ENCODE measurements at regions not wholly inside any gene's neighbourhood (a gene's known extent, or its start where the extent isn't known, plus 50 kb on each side); places are given as distances from the start of the nearest gene placed in this dataset.

DNA sequence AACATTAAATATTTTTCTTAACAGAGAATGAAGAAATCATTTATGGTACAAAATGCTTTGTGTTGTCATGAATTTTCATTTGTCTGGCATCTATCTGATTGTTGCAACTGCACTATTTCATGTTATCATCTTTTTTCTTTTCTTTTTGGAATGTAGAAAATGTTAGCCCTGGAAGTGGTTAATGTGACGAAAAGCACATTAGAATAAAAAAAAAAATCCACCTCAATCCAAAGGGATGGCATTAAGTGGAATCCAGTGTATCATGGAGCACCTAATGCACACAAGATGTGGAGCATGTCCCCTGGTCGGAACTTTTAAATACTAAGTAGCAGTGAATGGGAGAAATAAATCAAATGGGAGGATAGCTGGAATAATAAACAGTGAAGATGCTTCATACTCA lies 172.9 kb upstream of the MCHR2 start:
- Histone ChIP-seq H2AFZ (ENCODE audit: low read depth, low read length) (no peak overlapping the region), H3K9ac (ENCODE audit: low read length) (no peak overlapping the region), H3K4me3 (ENCODE audit: low read length) (no peak overlapping the region), H3K79me2 (replicated peaks; ENCODE audit: insufficient read depth, low read length) (no peaks in the 10 kb centered on the region), H3K4me2 (ENCODE audit: low read length) (no peak overlapping the region), H3K27ac (ENCODE audit: low read length) (no peak overlapping the region), H3K36me3 (ENCODE audit: insufficient read depth, low read length) (no peaks in the 10 kb centered on the region), H4K20me1 (ENCODE audit: insufficient read depth) (no peaks in the 10 kb centered on the region), H3F3A (ENCODE audit: insufficient read depth, low read length, poor library complexity, severe bottlenecking) (no peaks in the 10 kb centered on the region), H3K27me3 (ENCODE audit: insufficient read depth, low read depth, low read length) (no peaks in the 10 kb centered on the region), H3K9me3 (ENCODE audit: low read length) (no peaks in the 10 kb centered on the region), H3K9me2 (ENCODE audit: insufficient read depth, low read length) (no peaks in the 10 kb centered on the region)
- TF ChIP-seq, protein P1, sequence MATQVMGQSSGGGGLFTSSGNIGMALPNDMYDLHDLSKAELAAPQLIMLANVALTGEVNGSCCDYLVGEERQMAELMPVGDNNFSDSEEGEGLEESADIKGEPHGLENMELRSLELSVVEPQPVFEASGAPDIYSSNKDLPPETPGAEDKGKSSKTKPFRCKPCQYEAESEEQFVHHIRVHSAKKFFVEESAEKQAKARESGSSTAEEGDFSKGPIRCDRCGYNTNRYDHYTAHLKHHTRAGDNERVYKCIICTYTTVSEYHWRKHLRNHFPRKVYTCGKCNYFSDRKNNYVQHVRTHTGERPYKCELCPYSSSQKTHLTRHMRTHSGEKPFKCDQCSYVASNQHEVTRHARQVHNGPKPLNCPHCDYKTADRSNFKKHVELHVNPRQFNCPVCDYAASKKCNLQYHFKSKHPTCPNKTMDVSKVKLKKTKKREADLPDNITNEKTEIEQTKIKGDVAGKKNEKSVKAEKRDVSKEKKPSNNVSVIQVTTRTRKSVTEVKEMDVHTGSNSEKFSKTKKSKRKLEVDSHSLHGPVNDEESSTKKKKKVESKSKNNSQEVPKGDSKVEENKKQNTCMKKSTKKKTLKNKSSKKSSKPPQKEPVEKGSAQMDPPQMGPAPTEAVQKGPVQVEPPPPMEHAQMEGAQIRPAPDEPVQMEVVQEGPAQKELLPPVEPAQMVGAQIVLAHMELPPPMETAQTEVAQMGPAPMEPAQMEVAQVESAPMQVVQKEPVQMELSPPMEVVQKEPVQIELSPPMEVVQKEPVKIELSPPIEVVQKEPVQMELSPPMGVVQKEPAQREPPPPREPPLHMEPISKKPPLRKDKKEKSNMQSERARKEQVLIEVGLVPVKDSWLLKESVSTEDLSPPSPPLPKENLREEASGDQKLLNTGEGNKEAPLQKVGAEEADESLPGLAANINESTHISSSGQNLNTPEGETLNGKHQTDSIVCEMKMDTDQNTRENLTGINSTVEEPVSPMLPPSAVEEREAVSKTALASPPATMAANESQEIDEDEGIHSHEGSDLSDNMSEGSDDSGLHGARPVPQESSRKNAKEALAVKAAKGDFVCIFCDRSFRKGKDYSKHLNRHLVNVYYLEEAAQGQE (IDR thresholded peaks at IDR 0.05; ENCODE audit: borderline replicate concordance): no peak
- no peak for TF ChIP-seq MXI1 (conservative IDR thresholded peaks at IDR 0.05; ENCODE audit: poor library complexity, severe bottlenecking)

DNA sequence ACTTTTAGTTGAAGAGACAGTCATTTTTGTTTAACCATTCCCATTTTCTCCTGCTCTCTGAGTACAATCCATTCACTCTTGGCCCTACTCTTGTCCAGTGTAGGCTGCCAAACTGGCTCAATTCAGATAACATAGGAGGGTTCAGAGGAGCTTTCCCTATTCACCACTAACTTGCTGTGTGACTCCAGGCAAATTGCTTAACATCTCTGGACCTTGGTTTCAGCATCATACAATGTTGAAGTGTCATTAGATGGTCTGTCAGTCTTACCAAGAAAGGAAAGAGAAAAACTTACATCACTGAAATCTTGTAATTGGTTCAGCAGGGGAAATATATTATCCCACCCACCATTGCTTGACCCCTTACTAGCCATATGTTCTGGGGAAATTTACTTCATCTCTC lies 171.4 kb upstream of the MCHR2 start:
- H3K27me3 ChIP-seq (ENCODE audit: insufficient read depth, low read depth, low read length): no peaks in the 10 kb centered on the region
- H3K9me3 ChIP-seq (ENCODE audit: low read length): no peaks in the 10 kb centered on the region
- no peaks in the 10 kb centered on the region for H3F3A ChIP-seq (ENCODE audit: insufficient read depth, low read length, poor library complexity, severe bottlenecking)
- no peaks in the 10 kb centered on the region for H3K36me3 ChIP-seq (ENCODE audit: insufficient read depth, low read length)
- no peaks in the 10 kb centered on the region for H4K20me1 ChIP-seq (ENCODE audit: insufficient read depth)
- H3K9ac ChIP-seq (ENCODE audit: low read length): no peak overlapping the region
- no peak overlapping the region for H2AFZ ChIP-seq (ENCODE audit: low read depth, low read length)
- TF ChIP-seq, protein P2, sequence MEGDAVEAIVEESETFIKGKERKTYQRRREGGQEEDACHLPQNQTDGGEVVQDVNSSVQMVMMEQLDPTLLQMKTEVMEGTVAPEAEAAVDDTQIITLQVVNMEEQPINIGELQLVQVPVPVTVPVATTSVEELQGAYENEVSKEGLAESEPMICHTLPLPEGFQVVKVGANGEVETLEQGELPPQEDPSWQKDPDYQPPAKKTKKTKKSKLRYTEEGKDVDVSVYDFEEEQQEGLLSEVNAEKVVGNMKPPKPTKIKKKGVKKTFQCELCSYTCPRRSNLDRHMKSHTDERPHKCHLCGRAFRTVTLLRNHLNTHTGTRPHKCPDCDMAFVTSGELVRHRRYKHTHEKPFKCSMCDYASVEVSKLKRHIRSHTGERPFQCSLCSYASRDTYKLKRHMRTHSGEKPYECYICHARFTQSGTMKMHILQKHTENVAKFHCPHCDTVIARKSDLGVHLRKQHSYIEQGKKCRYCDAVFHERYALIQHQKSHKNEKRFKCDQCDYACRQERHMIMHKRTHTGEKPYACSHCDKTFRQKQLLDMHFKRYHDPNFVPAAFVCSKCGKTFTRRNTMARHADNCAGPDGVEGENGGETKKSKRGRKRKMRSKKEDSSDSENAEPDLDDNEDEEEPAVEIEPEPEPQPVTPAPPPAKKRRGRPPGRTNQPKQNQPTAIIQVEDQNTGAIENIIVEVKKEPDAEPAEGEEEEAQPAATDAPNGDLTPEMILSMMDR (IDR thresholded peaks at IDR 0.05; ENCODE audit: poor library complexity, severe bottlenecking): no peak
- no peak for TF ChIP-seq SMC3 (conservative IDR thresholded peaks at IDR 0.05; ENCODE audit: poor library complexity)
- TF ChIP-seq TAF1 (IDR thresholded peaks at IDR 0.05; ENCODE audit: low read depth): no peak
- TF ChIP-seq EP300 (conservative IDR thresholded peaks at IDR 0.05; ENCODE audit: poor library complexity, severe bottlenecking): no peak
- TF ChIP-seq MXI1 (conservative IDR thresholded peaks at IDR 0.05; ENCODE audit: poor library complexity, severe bottlenecking): no peak
- TF ChIP-seq RAD21 (conservative IDR thresholded peaks at IDR 0.05): no peak
- no peak for TF ChIP-seq EZH2 (IDR thresholded peaks at IDR 0.05; ENCODE audit: borderline replicate concordance, insufficient read depth, low read length, poor library complexity, severe bottlenecking)
- H3K79me2 ChIP-seq (replicated peaks; ENCODE audit: insufficient read depth, low read length): no peaks in the 10 kb centered on the region
- no peak overlapping the region for H3K4me2 ChIP-seq (ENCODE audit: low read length)
- H3K27ac ChIP-seq (ENCODE audit: low read length): no peak overlapping the region
- no peaks in the 10 kb centered on the region for H3K9me2 ChIP-seq (ENCODE audit: insufficient read depth, low read length)
- H3K4me3 ChIP-seq (ENCODE audit: low read length): no peak overlapping the region

DNA sequence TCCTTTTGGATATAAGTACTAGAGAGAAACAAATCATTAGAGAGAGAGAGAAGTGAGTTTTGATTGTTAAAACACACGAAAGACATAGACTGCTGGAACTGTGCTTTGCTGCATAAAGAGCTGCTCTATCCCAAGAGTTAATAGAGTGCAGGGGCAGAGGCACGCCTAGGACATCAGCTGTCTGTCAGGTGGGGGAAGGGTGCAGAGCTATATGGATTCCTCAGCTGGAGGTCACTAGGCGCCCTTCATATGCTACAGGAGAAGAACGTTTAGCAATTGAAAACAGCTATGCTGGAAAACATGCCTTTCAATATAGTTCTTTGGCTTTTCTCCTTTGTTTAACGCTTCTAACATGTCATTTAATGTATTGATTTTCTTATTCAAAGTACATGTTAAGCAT lies 169.0 kb upstream of the MCHR2 start:
- Histone ChIP-seq H3F3A (ENCODE audit: insufficient read depth, low read length, poor library complexity, severe bottlenecking) (no peaks in the 10 kb centered on the region), H3K36me3 (ENCODE audit: insufficient read depth, low read length) (no peaks in the 10 kb centered on the region), H3K9me3 (ENCODE audit: low read length) (no peaks in the 10 kb centered on the region), H2AFZ (ENCODE audit: low read depth, low read length) (no peak overlapping the region), H3K9ac (ENCODE audit: low read length) (no peak overlapping the region), H3K79me2 (replicated peaks; ENCODE audit: insufficient read depth, low read length) (no peaks in the 10 kb centered on the region), H3K27ac (ENCODE audit: low read length) (no peak overlapping the region), H3K9me2 (ENCODE audit: insufficient read depth, low read length) (no peaks in the 10 kb centered on the region), H3K4me3 (ENCODE audit: low read length) (no peak overlapping the region), H3K4me2 (ENCODE audit: low read length) (no peak overlapping the region), H4K20me1 (ENCODE audit: insufficient read depth) (no peaks in the 10 kb centered on the region), H3K27me3 (ENCODE audit: insufficient read depth, low read depth, low read length) (no peaks in the 10 kb centered on the region)
- TF ChIP-seq EZH2 (IDR thresholded peaks at IDR 0.05; ENCODE audit: borderline replicate concordance, insufficient read depth, low read length, poor library complexity, severe bottlenecking) (no peak), SMC3 (conservative IDR thresholded peaks at IDR 0.05; ENCODE audit: poor library complexity) (no peak), RAD21 (conservative IDR thresholded peaks at IDR 0.05) (no peak), TAF1 (IDR thresholded peaks at IDR 0.05; ENCODE audit: low read depth) (no peak), POLR2AphosphoS5 (IDR thresholded peaks at IDR 0.05) (no peak), MXI1 (conservative IDR thresholded peaks at IDR 0.05; ENCODE audit: poor library complexity, severe bottlenecking) (no peak), EP300 (conservative IDR thresholded peaks at IDR 0.05; ENCODE audit: poor library complexity, severe bottlenecking) (no peak)
- TF ChIP-seq, protein P2 (IDR thresholded peaks at IDR 0.05; ENCODE audit: poor library complexity, severe bottlenecking): no peak
- TF ChIP-seq, protein P1 (IDR thresholded peaks at IDR 0.05; ENCODE audit: borderline replicate concordance): no peak
